HL-60 (cell line): ENCODE measurements at regions not wholly inside any gene's neighbourhood (a gene's known extent, or its start where the extent isn't known, plus 50 kb on each side); places are given as distances from the start of the nearest gene placed in this dataset.

Experiments
- DNase-seq, 2 experiments: peaks; one replicate each; pipeline ENCODE4 v3.0.0-alpha.2; 2010 to 2020; ENCODE audit warnings: low read depth in 1 of 2, low spot score in 1 of 2
- H3K27ac ChIP-seq: fragments of 250-450 bp; sonication (Bioruptor Pico); replicated peaks from 2 replicates; pipeline ENCODE4 v1.5.1; 2020; ENCODE audit warnings: mild to moderate bottlenecking, moderate library complexity
- H3K27me3 ChIP-seq: fragments of 250-450 bp; sonication (Bioruptor Pico); 2 replicates; pipeline ENCODE4 v1.5.1; 2021; ENCODE audit warnings: mild to moderate bottlenecking, moderate library complexity; ENCODE audit not compliant: insufficient read depth, poor library complexity, severe bottlenecking
- H3K4me3 ChIP-seq: replicated peaks from 2 replicates; pipeline ENCODE4 v1.5.1; 2011; ENCODE audit warnings: mild to moderate bottlenecking, control low read depth, low read length; ENCODE audit not compliant: insufficient read depth
- CTCF ChIP-seq: IDR thresholded peaks from one replicate; pipeline ENCODE4 v1.5.1; 2011; ENCODE audit warnings: low read length, control low read depth, inconsistent platforms; ENCODE audit not compliant: insufficient read depth
- GABPA ChIP-seq: IDR thresholded peaks from 2 replicates; pipeline ENCODE4 v1.6.1; 2012; ENCODE audit warnings: low read depth
- POLR2AphosphoS5 ChIP-seq: IDR thresholded peaks from 2 replicates; pipeline ENCODE4 v1.6.1; 2012; ENCODE audit warnings: low read depth
- SPI1 ChIP-seq: IDR thresholded peaks from 2 replicates; pipeline ENCODE4 v1.6.1; 2012; ENCODE audit warnings: low read depth, mild to moderate bottlenecking, borderline replicate concordance
- TF ChIP-seq, protein P1 (sequence below): IDR thresholded peaks from 2 replicates; pipeline ENCODE4 v1.6.1; 2012; ENCODE audit warnings: low read depth; ENCODE audit not compliant: insufficient replicate concordance

- Histone ChIP-seq H3K27ac (peak overlapping the region; percentile 70), H3K27me3 (no peaks in the 10 kb centered on the region), H3K4me3 (no peak overlapping the region)
- DNase-seq = peak; percentile 59 to 71
- TF ChIP-seq SPI1 (peak; percentile 41; the same call in 1 of the 2 replicates), CTCF (no peak)
Measured at GRCh38 chr4:138958519-138958918, 57.1 kb upstream of the NOCT start.

- Histone ChIP-seq H3K27ac (no peak overlapping the region; the same call in 1 of the 2 replicates), H3K27me3 (no peaks in the 10 kb centered on the region), H3K4me3 (no peak overlapping the region)
- TF ChIP-seq CTCF (no peak), SPI1 (no peak)
- DNase-seq = no peak
Measured at GRCh38 chr4:138957302-138957701, 58.3 kb upstream of the NOCT start.

GRCh38 chr4:138954428-138954827 is 61.2 kb upstream of the NOCT start:
- Histone ChIP-seq H3K4me3 (no peak overlapping the region), H3K27me3 (no peaks in the 10 kb centered on the region), H3K27ac (no peak overlapping the region)
- DNase-seq = no peak
- TF ChIP-seq POLR2AphosphoS5 = no peak
- TF ChIP-seq GABPA = no peak
- TF ChIP-seq SPI1 = no peak
- TF ChIP-seq, protein P1, sequence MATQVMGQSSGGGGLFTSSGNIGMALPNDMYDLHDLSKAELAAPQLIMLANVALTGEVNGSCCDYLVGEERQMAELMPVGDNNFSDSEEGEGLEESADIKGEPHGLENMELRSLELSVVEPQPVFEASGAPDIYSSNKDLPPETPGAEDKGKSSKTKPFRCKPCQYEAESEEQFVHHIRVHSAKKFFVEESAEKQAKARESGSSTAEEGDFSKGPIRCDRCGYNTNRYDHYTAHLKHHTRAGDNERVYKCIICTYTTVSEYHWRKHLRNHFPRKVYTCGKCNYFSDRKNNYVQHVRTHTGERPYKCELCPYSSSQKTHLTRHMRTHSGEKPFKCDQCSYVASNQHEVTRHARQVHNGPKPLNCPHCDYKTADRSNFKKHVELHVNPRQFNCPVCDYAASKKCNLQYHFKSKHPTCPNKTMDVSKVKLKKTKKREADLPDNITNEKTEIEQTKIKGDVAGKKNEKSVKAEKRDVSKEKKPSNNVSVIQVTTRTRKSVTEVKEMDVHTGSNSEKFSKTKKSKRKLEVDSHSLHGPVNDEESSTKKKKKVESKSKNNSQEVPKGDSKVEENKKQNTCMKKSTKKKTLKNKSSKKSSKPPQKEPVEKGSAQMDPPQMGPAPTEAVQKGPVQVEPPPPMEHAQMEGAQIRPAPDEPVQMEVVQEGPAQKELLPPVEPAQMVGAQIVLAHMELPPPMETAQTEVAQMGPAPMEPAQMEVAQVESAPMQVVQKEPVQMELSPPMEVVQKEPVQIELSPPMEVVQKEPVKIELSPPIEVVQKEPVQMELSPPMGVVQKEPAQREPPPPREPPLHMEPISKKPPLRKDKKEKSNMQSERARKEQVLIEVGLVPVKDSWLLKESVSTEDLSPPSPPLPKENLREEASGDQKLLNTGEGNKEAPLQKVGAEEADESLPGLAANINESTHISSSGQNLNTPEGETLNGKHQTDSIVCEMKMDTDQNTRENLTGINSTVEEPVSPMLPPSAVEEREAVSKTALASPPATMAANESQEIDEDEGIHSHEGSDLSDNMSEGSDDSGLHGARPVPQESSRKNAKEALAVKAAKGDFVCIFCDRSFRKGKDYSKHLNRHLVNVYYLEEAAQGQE = no peak
- no peak for TF ChIP-seq CTCF

- Histone ChIP-seq H3K27me3 (no peaks in the 10 kb centered on the region), H3K4me3 (no peak overlapping the region), H3K27ac (no peak overlapping the region)
- peak in 1 of 2 experiments; percentile 43 for DNase-seq
- TF ChIP-seq, protein P1 = no peak
- no peak for TF ChIP-seq SPI1
- TF ChIP-seq POLR2AphosphoS5 = no peak
- TF ChIP-seq CTCF = no peak
- TF ChIP-seq GABPA = no peak
Measured at GRCh38 chr4:138953961-138954371, 61.6 kb upstream of the NOCT start.
